ENCODE measurements at regions not wholly inside any gene's neighbourhood (a gene's known extent, or its start where the extent isn't known, plus 50 kb on each side); places are given as distances from the start of the nearest gene placed in this dataset.

DNA sequence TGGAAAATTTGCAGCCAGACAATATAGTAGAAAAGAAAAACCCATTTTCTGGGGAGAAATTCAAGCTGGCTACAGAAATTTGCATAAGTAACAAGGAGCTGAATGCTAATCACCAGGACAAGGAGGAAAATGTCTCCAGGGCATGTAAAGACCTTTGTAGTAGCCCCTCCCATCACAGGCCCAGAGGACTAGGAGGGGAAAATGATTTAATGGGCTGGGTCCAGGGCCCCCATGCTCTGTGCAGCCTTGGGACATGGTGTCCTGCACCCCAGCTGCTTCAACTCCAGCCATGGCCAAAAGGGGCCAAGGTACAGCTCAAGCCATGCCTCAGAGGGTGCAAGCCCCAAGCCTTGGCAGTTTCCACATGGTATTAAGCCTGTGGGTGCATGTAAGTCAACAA lies 197.6 kb upstream of the POU1F1 start:
- no peaks in the 10 kb centered on the region for H3K27me3 ChIP-seq
- no peaks in the 10 kb centered on the region for H3K4me1 ChIP-seq
- intact Hi-C loops (cut with DNase I), result no loop called here
- no peak overlapping the region for H3K27ac ChIP-seq (replicated peaks in 1 of 4)
- no peak for DNase-seq (ENCODE audit: extremely low spot score)
- H3K4me3 ChIP-seq, result no peak overlapping the region
- H3K9me3 ChIP-seq, result no peaks in the 10 kb centered on the region
- H3K36me3 ChIP-seq, result no peaks in the 10 kb centered on the region
- TF ChIP-seq, protein P1, sequence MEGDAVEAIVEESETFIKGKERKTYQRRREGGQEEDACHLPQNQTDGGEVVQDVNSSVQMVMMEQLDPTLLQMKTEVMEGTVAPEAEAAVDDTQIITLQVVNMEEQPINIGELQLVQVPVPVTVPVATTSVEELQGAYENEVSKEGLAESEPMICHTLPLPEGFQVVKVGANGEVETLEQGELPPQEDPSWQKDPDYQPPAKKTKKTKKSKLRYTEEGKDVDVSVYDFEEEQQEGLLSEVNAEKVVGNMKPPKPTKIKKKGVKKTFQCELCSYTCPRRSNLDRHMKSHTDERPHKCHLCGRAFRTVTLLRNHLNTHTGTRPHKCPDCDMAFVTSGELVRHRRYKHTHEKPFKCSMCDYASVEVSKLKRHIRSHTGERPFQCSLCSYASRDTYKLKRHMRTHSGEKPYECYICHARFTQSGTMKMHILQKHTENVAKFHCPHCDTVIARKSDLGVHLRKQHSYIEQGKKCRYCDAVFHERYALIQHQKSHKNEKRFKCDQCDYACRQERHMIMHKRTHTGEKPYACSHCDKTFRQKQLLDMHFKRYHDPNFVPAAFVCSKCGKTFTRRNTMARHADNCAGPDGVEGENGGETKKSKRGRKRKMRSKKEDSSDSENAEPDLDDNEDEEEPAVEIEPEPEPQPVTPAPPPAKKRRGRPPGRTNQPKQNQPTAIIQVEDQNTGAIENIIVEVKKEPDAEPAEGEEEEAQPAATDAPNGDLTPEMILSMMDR (IDR thresholded peaks at IDR 0.05), result no peak
- TF ChIP-seq EP300 (IDR thresholded peaks at IDR 0.05), result no peak
- TF ChIP-seq POLR2A (IDR thresholded peaks at IDR 0.05; ENCODE audit: low read depth), result no peak
- no peak for TF ChIP-seq POLR2AphosphoS5 (IDR thresholded peaks at IDR 0.05)

DNA sequence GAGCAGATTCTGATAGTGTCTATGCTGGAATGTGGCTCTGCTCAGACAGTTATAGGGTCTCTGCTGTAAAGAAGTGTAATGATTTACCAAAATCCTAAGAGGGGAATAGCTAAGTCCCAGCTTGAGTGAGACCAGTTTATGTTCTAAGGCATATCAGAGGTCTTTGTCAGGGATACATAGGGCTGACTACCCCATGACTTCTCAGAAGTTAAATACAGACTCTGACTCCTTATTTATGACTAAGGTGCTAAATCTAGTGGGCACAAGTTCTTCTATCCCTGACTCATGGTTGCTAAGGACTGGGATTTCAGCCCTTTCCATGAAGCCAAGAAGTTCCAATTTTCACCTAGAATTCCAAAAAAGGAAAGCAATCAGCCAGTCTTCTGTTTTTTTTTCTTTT lies 192.6 kb upstream of the POU1F1 start:
- TF ChIP-seq POLR2AphosphoS5 (IDR thresholded peaks at IDR 0.05) (no peak), EP300 (IDR thresholded peaks at IDR 0.05) (no peak), POLR2A (IDR thresholded peaks at IDR 0.05; ENCODE audit: low read depth) (no peak)
- TF ChIP-seq, protein P1 (IDR thresholded peaks at IDR 0.05), result no peak
- no peak overlapping the region for H3K4me3 ChIP-seq
- H3K27me3 ChIP-seq, result no peaks in the 10 kb centered on the region
- H3K36me3 ChIP-seq, result no peaks in the 10 kb centered on the region
- intact Hi-C loops (cut with DNase I), result no loop called here
- H3K9me3 ChIP-seq, result peaks cover 0 to 5% (median 0%) of the 10 kb centered on the region in 4 donors
- H3K27ac ChIP-seq (replicated peaks in 1 of 4), result no peak overlapping the region
- no peak for DNase-seq (ENCODE audit: extremely low spot score)
- H3K4me1 ChIP-seq, result no peaks in the 10 kb centered on the region

DNA sequence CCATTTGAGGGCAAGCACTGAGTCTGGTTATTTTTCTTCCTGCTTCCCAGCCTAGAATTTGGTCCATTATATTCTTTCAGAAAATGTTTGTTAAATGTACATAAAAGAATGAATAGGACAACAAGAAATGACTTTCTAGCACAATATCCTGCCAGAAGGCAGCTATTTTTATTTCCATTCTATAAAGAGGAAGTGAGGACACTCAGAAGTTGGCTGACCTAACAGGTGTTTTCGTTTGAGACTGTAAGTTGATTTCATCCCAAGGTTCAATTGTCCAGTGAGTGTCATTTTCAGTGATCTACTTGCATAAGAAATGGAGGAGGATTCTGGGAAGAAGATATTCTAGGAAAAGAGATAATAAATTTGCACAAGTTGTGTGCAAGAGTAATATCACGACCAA lies 191.9 kb upstream of the POU1F1 start:
- no peaks in the 10 kb centered on the region for H3K27me3 ChIP-seq
- no peak overlapping the region for H3K4me3 ChIP-seq
- H3K9me3 ChIP-seq, result peaks cover 0 to 5% (median 0%) of the 10 kb centered on the region in 4 donors
- no peak overlapping the region for H3K27ac ChIP-seq (replicated peaks in 1 of 4)
- no peak for TF ChIP-seq POLR2AphosphoS5 (IDR thresholded peaks at IDR 0.05)
- TF ChIP-seq EP300 (IDR thresholded peaks at IDR 0.05), result no peak
- TF ChIP-seq, protein P1 (IDR thresholded peaks at IDR 0.05), result no peak
- no peak for TF ChIP-seq POLR2A (IDR thresholded peaks at IDR 0.05; ENCODE audit: low read depth)
- DNase-seq (ENCODE audit: extremely low spot score), result no peak
- no peaks in the 10 kb centered on the region for H3K36me3 ChIP-seq
- intact Hi-C loops (cut with DNase I), result no loop called here
- 11% methylated on average over 2 of the region's 2 CpGs for WGBS
- H3K4me1 ChIP-seq, result no peaks in the 10 kb centered on the region

- TF ChIP-seq POLR2A (IDR thresholded peaks at IDR 0.05; ENCODE audit: low read depth) (no peak), EP300 (IDR thresholded peaks at IDR 0.05) (no peak), POLR2AphosphoS5 (IDR thresholded peaks at IDR 0.05) (no peak)
- TF ChIP-seq, protein P1 (IDR thresholded peaks at IDR 0.05), result no peak
These were observed 185.8 kb upstream of the POU1F1 start for GRCh38 chr3:87462228-87462627.

DNA sequence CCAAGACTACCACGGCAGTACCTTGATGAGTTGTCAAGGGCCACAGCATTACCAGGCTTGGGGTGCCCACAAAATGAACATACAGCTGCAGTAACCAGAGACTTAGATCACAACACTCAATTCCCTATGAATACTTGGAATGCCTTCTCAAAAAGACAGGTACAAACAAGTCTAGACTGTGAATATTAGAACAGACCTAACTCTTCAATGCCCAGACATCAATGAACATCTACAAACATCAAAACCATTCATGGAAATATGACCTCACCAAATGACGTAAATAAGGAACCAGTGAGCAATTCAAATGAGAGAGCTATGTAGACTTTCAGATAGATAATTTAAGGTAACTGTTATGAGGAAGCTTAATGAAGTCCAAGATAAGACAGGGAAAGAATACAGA lies 185.1 kb upstream of the POU1F1 start:
- H3K4me1 ChIP-seq, result no peaks in the 10 kb centered on the region
- intact Hi-C loops (cut with DNase I), result no loop called here

More at GRCh38 chr3:87462228-87462627, 185.8 kb upstream of the POU1F1 start:
- Histone ChIP-seq H3K36me3 (no peaks in the 10 kb centered on the region), H3K27ac (replicated peaks in 1 of 4) (no peak overlapping the region), H3K9me3 (peaks cover 0 to 5% (median 0%) of the 10 kb centered on the region in 4 donors), H3K4me3 (no peak overlapping the region), H3K27me3 (no peaks in the 10 kb centered on the region), H3K4me1 (no peaks in the 10 kb centered on the region)
- intact Hi-C loops (cut with DNase I), result no loop called here
- no peak for DNase-seq (ENCODE audit: extremely low spot score)

More for the DNA sequence above, 185.1 kb upstream of the POU1F1 start:
- Histone ChIP-seq H3K27me3 (no peaks in the 10 kb centered on the region), H3K9me3 (peaks cover 0 to 5% (median 0%) of the 10 kb centered on the region in 4 donors), H3K27ac (replicated peaks in 1 of 4) (no peak overlapping the region), H3K36me3 (no peaks in the 10 kb centered on the region), H3K4me3 (no peak overlapping the region)
- TF ChIP-seq, protein P1 (IDR thresholded peaks at IDR 0.05), result no peak
- WGBS, result 85% methylated on average over 2 of the region's 2 CpGs
- no peak for DNase-seq (ENCODE audit: extremely low spot score)
